GM19351 (cell line): ENCODE measurements at regions not wholly inside any gene's neighbourhood (a gene's known extent, or its start where the extent isn't known, plus 50 kb on each side); places are given as distances from the start of the nearest gene placed in this dataset.
"Not testable (repeated sequence)": the region's sequence is repeated elsewhere in the genome, so short reads cannot be mapped to it uniquely, and the experiment has no call there.

Source experiments
- ATAC-seq: cut with Tn5 transposase; IDR thresholded peaks from one replicate; pipeline ENCODE4 v1.9.1; 2021; ENCODE audit warnings: mild to moderate bottlenecking, moderate library complexity; ENCODE audit not compliant: unreplicated experiment

- no peak for ATAC-seq
Measured at GRCh38 chr4:28436191-28437080, 1575.8 kb downstream of the STIM2 start.

GRCh38 chr4:28443371-28443770 is 1582.7 kb downstream of the STIM2 start:
- ATAC-seq, result no peak

GRCh38 chr4:28443801-28444412 is 1583.3 kb downstream of the STIM2 start:
- ATAC-seq, result no peak

GRCh38 chr4:28444886-28445496 is 1584.3 kb downstream of the STIM2 start:
- ATAC-seq, result no peak

- no peak for ATAC-seq
Measured at GRCh38 chr4:28449085-28449484, 1588.4 kb downstream of the STIM2 start.

- no peak for ATAC-seq
Measured at GRCh38 chr4:28451346-28451745, 1590.7 kb downstream of the STIM2 start.

GRCh38 chr4:28462766-28463700 is 1602.4 kb downstream of the STIM2 start:
- no peak for ATAC-seq

- no peak for ATAC-seq
Measured at GRCh38 chr4:28464823-28465222, 1604.2 kb downstream of the STIM2 start.

GRCh38 chr4:28466886-28467285 is 1606.2 kb downstream of the STIM2 start:
- ATAC-seq, result not testable (repeated sequence)

- ATAC-seq, result no peak
Measured at GRCh38 chr4:28469387-28469786, 1608.7 kb downstream of the STIM2 start.

GRCh38 chr4:28469886-28470285 is 1609.2 kb downstream of the STIM2 start:
- no peak for ATAC-seq

GRCh38 chr4:28475381-28475780 is 1614.7 kb downstream of the STIM2 start:
- no peak for ATAC-seq

GRCh38 chr4:28479666-28480065 is 1619.0 kb downstream of the STIM2 start:
- no peak for ATAC-seq

GRCh38 chr4:28481565-28481964 is 1620.9 kb downstream of the STIM2 start:
- ATAC-seq, result no peak

- ATAC-seq, result no peak
Measured at GRCh38 chr4:28482580-28483270, 1622.1 kb downstream of the STIM2 start.

GRCh38 chr4:28488021-28488420 is 1627.4 kb downstream of the STIM2 start:
- no peak for ATAC-seq

GRCh38 chr4:28490669-28491068 is 1630.0 kb downstream of the STIM2 start:
- no peak for ATAC-seq

- no peak for ATAC-seq
Measured at GRCh38 chr4:28505064-28505463, 1644.4 kb downstream of the STIM2 start.

- ATAC-seq, result no peak
Measured at GRCh38 chr4:28508636-28509035, 1648.0 kb downstream of the STIM2 start.

- not testable (repeated sequence) for ATAC-seq
Measured at GRCh38 chr4:28514766-28515165, 1654.1 kb downstream of the STIM2 start.
